ENCODE measurements at regions not wholly inside any gene's neighbourhood (a gene's known extent, or its start where the extent isn't known, plus 50 kb on each side); places are given as distances from the start of the nearest gene placed in this dataset.
"Not testable (repeated sequence)": the region's sequence is repeated elsewhere in the genome, so short reads cannot be mapped to it uniquely, and the experiment has no call there.

DNA sequence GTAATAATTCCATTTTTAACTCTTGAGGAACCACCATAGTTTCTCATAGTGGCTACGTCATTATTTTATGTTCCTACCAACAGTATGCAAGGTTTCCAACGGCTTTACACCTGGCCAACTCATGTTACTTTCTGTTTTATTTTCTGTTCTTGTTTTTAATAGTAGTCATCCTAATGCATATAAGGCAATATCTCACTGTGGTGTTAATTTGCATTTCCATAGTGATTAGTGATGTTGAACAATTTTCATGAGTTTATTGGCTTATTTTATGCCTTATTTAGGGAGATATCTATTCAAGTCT lies 465.5 kb upstream of the KLF6 start:
- Histone ChIP-seq H3K9me3 (ENCODE audit: low read length) (no peaks in the 10 kb centered on the region), H3K4me3 (ENCODE audit: low read length) (no peak overlapping the region), H3K4me1 (ENCODE audit: insufficient read depth, low read length) (no peaks in the 10 kb centered on the region), H3K27me3 (ENCODE audit: insufficient read depth, low read length) (no peaks in the 10 kb centered on the region), H3K36me3 (ENCODE audit: insufficient read depth, low read length) (no peaks in the 10 kb centered on the region), H2AFZ (ENCODE audit: low read depth, low read length) (no peak overlapping the region)

GRCh38 chr10:4249841-4250586 lies 465.0 kb upstream of the KLF6 start:
- no peak overlapping the region for H3K4me3 ChIP-seq (ENCODE audit: low read length)
- H3K36me3 ChIP-seq (ENCODE audit: insufficient read depth, low read length) = no peaks in the 10 kb centered on the region
- H2AFZ ChIP-seq (ENCODE audit: low read depth, low read length) = no peak overlapping the region
- H3K9me3 ChIP-seq (ENCODE audit: low read length) = no peaks in the 10 kb centered on the region
- no peaks in the 10 kb centered on the region for H3K27me3 ChIP-seq (ENCODE audit: insufficient read depth, low read length)
- no peaks in the 10 kb centered on the region for H3K4me1 ChIP-seq (ENCODE audit: insufficient read depth, low read length)

DNA sequence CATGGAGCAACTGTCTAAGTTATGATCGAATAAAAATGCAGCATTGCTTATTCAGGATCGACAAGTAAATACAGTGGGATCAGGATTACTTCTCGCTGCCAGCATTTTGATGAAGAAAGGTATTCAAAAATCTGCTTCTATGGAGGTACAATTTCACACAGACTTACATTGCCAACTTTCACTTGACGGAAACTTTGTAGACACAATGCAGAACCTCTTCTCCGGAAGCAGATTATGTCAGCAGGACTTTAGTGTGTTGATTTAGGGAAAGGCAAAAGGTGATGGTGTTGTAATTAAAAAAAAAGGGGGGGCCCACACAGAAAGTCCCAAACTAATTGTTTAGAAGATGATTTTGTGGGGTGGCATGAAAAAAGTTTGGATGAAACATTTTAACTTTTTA lies 462.4 kb upstream of the KLF6 start:
- H3K4me3 ChIP-seq (ENCODE audit: low read length) = no peak overlapping the region
- no peak overlapping the region for H2AFZ ChIP-seq (ENCODE audit: low read depth, low read length)
- H3K9me3 ChIP-seq (ENCODE audit: low read length) = no peaks in the 10 kb centered on the region
- H3K36me3 ChIP-seq (ENCODE audit: insufficient read depth, low read length) = no peaks in the 10 kb centered on the region
- peaks cover 6% of the 10 kb centered on the region for H3K4me1 ChIP-seq (ENCODE audit: insufficient read depth, low read length)
- H3K27me3 ChIP-seq (ENCODE audit: insufficient read depth, low read length) = no peaks in the 10 kb centered on the region

DNA sequence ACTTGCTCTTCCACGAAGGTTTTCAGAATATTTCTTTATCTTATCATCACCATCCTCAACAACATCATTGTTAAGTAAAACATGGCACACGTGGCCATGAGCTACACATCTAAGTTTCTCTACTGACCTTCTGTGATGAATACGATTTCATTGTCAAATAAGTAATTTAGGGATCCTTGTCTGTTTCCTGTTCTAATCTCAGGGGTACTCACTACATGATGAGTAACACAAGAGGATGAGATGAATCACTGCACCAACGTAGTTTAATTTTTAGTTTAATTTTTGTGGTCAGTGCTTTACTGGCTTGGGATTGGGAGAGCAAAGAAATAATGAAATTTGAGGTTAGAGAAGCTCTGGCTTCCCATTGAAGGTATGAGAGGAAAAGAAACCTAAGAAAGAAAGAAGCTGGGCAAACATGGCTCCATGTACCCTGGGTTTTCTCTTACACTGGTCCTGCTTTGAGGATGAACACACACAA lies 461.9 kb upstream of the KLF6 start:
- no peak overlapping the region for H3K4me3 ChIP-seq (ENCODE audit: low read length)
- no peaks in the 10 kb centered on the region for H3K27me3 ChIP-seq (ENCODE audit: insufficient read depth, low read length)
- peaks cover 10% of the 10 kb centered on the region for H3K4me1 ChIP-seq (ENCODE audit: insufficient read depth, low read length)
- H2AFZ ChIP-seq (ENCODE audit: low read depth, low read length) = peak overlapping the region; percentile 23
- no peaks in the 10 kb centered on the region for H3K36me3 ChIP-seq (ENCODE audit: insufficient read depth, low read length)
- no peaks in the 10 kb centered on the region for H3K9me3 ChIP-seq (ENCODE audit: low read length)

GRCh38 chr10:4243651-4244050 lies 458.6 kb upstream of the KLF6 start:
- Histone ChIP-seq H3K9me3 (ENCODE audit: low read length) (no peaks in the 10 kb centered on the region), H3K4me3 (ENCODE audit: low read length) (no peak overlapping the region), H3K27me3 (ENCODE audit: insufficient read depth, low read length) (no peaks in the 10 kb centered on the region), H3K4me1 (ENCODE audit: insufficient read depth, low read length) (peaks cover 29% of the 10 kb centered on the region), H2AFZ (ENCODE audit: low read depth, low read length) (no peak overlapping the region), H3K36me3 (ENCODE audit: insufficient read depth, low read length) (no peaks in the 10 kb centered on the region)

DNA sequence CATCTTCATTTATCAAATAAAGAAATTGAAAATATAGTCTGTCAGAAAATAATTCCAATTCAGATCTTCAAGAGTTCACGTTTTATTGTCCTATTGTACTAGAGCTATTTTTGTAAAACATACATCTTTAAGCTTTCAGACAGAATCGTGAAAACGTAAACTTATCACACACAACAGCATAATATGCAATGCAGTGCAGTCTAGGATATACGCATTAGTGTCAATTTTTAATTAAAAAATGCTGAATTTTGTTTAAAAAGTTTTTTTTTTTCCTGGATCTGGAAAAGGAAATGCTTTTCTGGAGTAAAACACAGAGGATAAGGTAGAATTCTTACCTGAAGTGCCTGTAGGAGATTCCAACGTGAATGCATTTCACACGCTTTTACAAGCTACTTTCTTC lies 458.2 kb upstream of the KLF6 start:
- Histone ChIP-seq H3K4me3 (ENCODE audit: low read length) (no peak overlapping the region), H3K4me1 (ENCODE audit: insufficient read depth, low read length) (peaks cover 29% of the 10 kb centered on the region), H3K9me3 (ENCODE audit: low read length) (no peaks in the 10 kb centered on the region), H2AFZ (ENCODE audit: low read depth, low read length) (no peak overlapping the region), H3K27me3 (ENCODE audit: insufficient read depth, low read length) (no peaks in the 10 kb centered on the region), H3K36me3 (ENCODE audit: insufficient read depth, low read length) (no peaks in the 10 kb centered on the region)

GRCh38 chr10:4242561-4243035 lies 457.6 kb upstream of the KLF6 start:
- Histone ChIP-seq H3K9me3 (ENCODE audit: low read length) (no peaks in the 10 kb centered on the region), H3K4me1 (ENCODE audit: insufficient read depth, low read length) (peaks cover 29% of the 10 kb centered on the region), H3K4me3 (ENCODE audit: low read length) (no peak overlapping the region), H2AFZ (ENCODE audit: low read depth, low read length) (peak overlapping the region; percentile 27), H3K27me3 (ENCODE audit: insufficient read depth, low read length) (no peaks in the 10 kb centered on the region), H3K36me3 (ENCODE audit: insufficient read depth, low read length) (no peaks in the 10 kb centered on the region)

DNA sequence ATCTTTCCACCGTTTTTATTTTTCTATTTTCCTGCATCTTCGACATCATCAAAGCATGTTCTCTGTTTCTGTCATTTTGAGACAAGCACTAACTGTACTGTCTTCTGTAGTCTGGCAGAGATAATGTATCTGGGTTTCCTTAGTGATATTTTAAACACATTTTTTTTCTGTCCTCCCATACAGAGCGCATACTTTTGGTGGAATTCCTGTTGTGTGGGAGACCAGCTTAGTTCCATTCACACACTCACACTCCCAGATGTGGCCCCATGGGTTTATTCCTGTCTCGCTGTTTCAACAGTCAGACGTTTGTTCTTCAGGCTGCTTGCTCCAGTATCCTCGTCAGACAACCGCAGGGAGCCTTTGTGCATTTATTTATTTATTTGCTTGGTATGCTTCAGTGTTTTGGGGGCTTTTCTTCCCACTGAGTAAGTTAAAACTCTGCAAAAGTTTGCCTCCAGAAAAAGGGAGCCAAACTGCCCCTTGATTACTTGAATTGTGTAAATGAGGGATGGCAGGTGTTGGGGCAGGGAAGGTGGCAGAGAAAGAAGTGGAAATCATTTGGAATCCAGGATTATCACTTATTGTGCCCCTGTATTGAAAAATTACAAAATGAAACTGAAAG lies 456.8 kb upstream of the KLF6 start:
- Histone ChIP-seq H3K27me3 (ENCODE audit: insufficient read depth, low read length) (no peaks in the 10 kb centered on the region), H3K9me3 (ENCODE audit: low read length) (no peaks in the 10 kb centered on the region), H3K4me1 (ENCODE audit: insufficient read depth, low read length) (peaks cover 29% of the 10 kb centered on the region), H3K4me3 (ENCODE audit: low read length) (peak overlapping the region; percentile 26), H3K36me3 (ENCODE audit: insufficient read depth, low read length) (no peaks in the 10 kb centered on the region), H2AFZ (ENCODE audit: low read depth, low read length) (peak overlapping the region; percentile 27)

- Histone ChIP-seq H3K27me3 (ENCODE audit: insufficient read depth, low read length) (no peaks in the 10 kb centered on the region), H3K9me3 (ENCODE audit: low read length) (no peaks in the 10 kb centered on the region), H3K4me3 (ENCODE audit: low read length) (no peak overlapping the region)
Observed at GRCh38 chr10:4240608-4241197, 455.7 kb upstream of the KLF6 start.

GRCh38 chr10:4239186-4239585 lies 454.2 kb upstream of the KLF6 start:
- Histone ChIP-seq H3K4me1 (ENCODE audit: insufficient read depth, low read length) (peaks cover 29% of the 10 kb centered on the region), H3K27me3 (ENCODE audit: insufficient read depth, low read length) (no peaks in the 10 kb centered on the region), H2AFZ (ENCODE audit: low read depth, low read length) (no peak overlapping the region)

More at GRCh38 chr10:4240608-4241197, 455.7 kb upstream of the KLF6 start:
- H3K36me3 ChIP-seq (ENCODE audit: insufficient read depth, low read length) = no peaks in the 10 kb centered on the region
- H2AFZ ChIP-seq (ENCODE audit: low read depth, low read length) = peak overlapping the region; percentile 27
- H3K4me1 ChIP-seq (ENCODE audit: insufficient read depth, low read length) = peaks cover 29% of the 10 kb centered on the region

GRCh38 chr10:4236905-4237304 lies 451.9 kb upstream of the KLF6 start:
- H3K27me3 ChIP-seq (ENCODE audit: insufficient read depth, low read length); H2AFZ ChIP-seq (ENCODE audit: low read depth, low read length); H3K36me3 ChIP-seq (ENCODE audit: insufficient read depth, low read length); H3K4me3 ChIP-seq (ENCODE audit: low read length); H3K9me3 ChIP-seq (ENCODE audit: low read length): not testable (repeated sequence)
- peaks cover 19% of the 10 kb centered on the region for H3K4me1 ChIP-seq (ENCODE audit: insufficient read depth, low read length)

More at GRCh38 chr10:4239186-4239585, 454.2 kb upstream of the KLF6 start:
- H3K36me3 ChIP-seq (ENCODE audit: insufficient read depth, low read length) = no peaks in the 10 kb centered on the region
- H3K9me3 ChIP-seq (ENCODE audit: low read length) = no peaks in the 10 kb centered on the region
- H3K4me3 ChIP-seq (ENCODE audit: low read length) = no peak overlapping the region

DNA sequence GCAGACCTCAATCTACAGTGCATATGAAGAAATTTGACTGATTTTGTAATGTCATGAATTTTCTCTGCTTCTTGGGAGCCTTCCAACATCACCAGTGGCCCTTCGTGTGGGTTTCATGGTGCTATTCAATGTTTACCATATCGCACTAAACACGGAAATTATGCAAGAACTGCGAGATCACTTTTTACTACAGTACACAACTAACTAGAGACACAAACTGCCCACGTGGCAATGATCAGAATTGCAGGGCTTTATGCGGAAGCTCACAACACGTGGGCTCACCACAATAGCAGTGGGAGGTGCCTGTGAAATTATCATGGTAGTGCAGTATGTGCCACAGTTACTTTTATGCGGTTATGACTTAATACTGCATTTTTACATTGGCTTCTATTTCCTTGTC lies 449.7 kb upstream of the KLF6 start:
- no peaks in the 10 kb centered on the region for H3K4me1 ChIP-seq (ENCODE audit: insufficient read depth, low read length)
- no peaks in the 10 kb centered on the region for H3K36me3 ChIP-seq (ENCODE audit: insufficient read depth, low read length)
- no peak overlapping the region for H2AFZ ChIP-seq (ENCODE audit: low read depth, low read length)
- H3K27me3 ChIP-seq (ENCODE audit: insufficient read depth, low read length) = no peaks in the 10 kb centered on the region
- H3K4me3 ChIP-seq (ENCODE audit: low read length) = no peak overlapping the region
- H3K9me3 ChIP-seq (ENCODE audit: low read length) = peaks cover 2% of the 10 kb centered on the region

GRCh38 chr10:4231439-4231838 lies 446.4 kb upstream of the KLF6 start:
- Histone ChIP-seq H3K4me3 (ENCODE audit: low read length) (no peak overlapping the region), H3K9me3 (ENCODE audit: low read length) (peaks cover 2% of the 10 kb centered on the region), H3K36me3 (ENCODE audit: insufficient read depth, low read length) (no peaks in the 10 kb centered on the region), H3K27me3 (ENCODE audit: insufficient read depth, low read length) (no peaks in the 10 kb centered on the region), H3K4me1 (ENCODE audit: insufficient read depth, low read length) (no peaks in the 10 kb centered on the region), H2AFZ (ENCODE audit: low read depth, low read length) (no peak overlapping the region)
